IMR-90 (cell line): ENCODE measurements at regions not wholly inside any gene's neighbourhood (a gene's known extent, or its start where the extent isn't known, plus 50 kb on each side); places are given as distances from the start of the nearest gene placed in this dataset.
A peak's percentile ranks its signal among the peaks of the same experiment; 100 is the strongest.

Experiments
- ATAC-seq: fragments of 200-7000 bp; cut with Tn5 transposase; 2 replicates; pipeline ENCODE4 v1.9.1; 2020; ENCODE audit warnings: low read depth, mild to moderate bottlenecking, moderate library complexity
- BruUV-seq: library from RNA; stranded (reverse); fragments of 400-500 nt; replicated peaks from 2 replicates; lab custom pipeline; 2021; lab: Mats Ljungman, UMichigan
- CTCF ChIA-PET: fragments of 300-600 bp; formaldehyde crosslinking; extraction: SDS; loops from one replicate; lab custom pipeline; 2021; ENCODE audit warnings: antibody characterized with exemption; lab: Yijun Ruan, JAX
- POLR2A ChIA-PET: fragments of 300-600 bp; sonication (Branson Sonifier 250); formaldehyde crosslinking; loops from one replicate; lab custom pipeline; 2022; ENCODE audit warnings: antibody characterized with exemption; ENCODE audit not compliant: unreplicated experiment; lab: Charles Lee
- DNase-seq: peaks from one replicate; pipeline ENCODE4 v3.0.0; 2013
- H2AFZ ChIP-seq: replicated peaks from 2 replicates; pipeline ENCODE3; 2013; ENCODE audit warnings: low read length, mild to moderate bottlenecking; ENCODE audit not compliant: poor library complexity
- H2AK5ac ChIP-seq: 2 replicates; pipeline ENCODE4 v1.6.1; 2013; ENCODE audit warnings: low read depth, low read length, inconsistent platforms
- H2AK9ac ChIP-seq: replicated peaks from 2 replicates; pipeline ENCODE3; 2013; ENCODE audit warnings: mild to moderate bottlenecking, low read depth, low read length, moderate library complexity; ENCODE audit not compliant: poor library complexity
- H2BK120ac ChIP-seq: 2 replicates; pipeline ENCODE4 v1.6.1; 2013; ENCODE audit warnings: low read depth, low read length, inconsistent platforms
- H2BK15ac ChIP-seq: 3 replicates; pipeline ENCODE4 v1.6.1; 2013; ENCODE audit warnings: low read depth, low read length, inconsistent platforms
- H2BK20ac ChIP-seq: 2 replicates; pipeline ENCODE4 v1.6.1; 2013; ENCODE audit warnings: low read depth, mild to moderate bottlenecking, inconsistent platforms, low read length, moderate library complexity
- H2BK5ac ChIP-seq: 2 replicates; pipeline ENCODE4 v1.6.1; 2013; ENCODE audit warnings: mild to moderate bottlenecking, low read depth, low read length, inconsistent platforms; ENCODE audit not compliant: poor library complexity, severe bottlenecking
- H3K14ac ChIP-seq: replicated peaks from 2 replicates; pipeline ENCODE4 v1.6.1; 2013; ENCODE audit warnings: low read depth, low read length, inconsistent platforms
- H3K18ac ChIP-seq: 2 replicates; pipeline ENCODE4 v1.6.1; 2013; ENCODE audit warnings: low read depth, low read length, control low read depth
- H3K23ac ChIP-seq: 2 replicates; pipeline ENCODE4 v1.6.1; 2013; ENCODE audit warnings: low read depth, low read length, inconsistent platforms
- H3K27ac ChIP-seq: 2 replicates; pipeline ENCODE4 v1.5.1; 2013; ENCODE audit warnings: mild to moderate bottlenecking, control low read depth, low read length; ENCODE audit not compliant: insufficient read depth
- H3K27me3 ChIP-seq: 2 replicates; pipeline ENCODE4 v1.6.1; 2013; ENCODE audit warnings: low read length; ENCODE audit not compliant: control insufficient read depth, insufficient read depth
- H3K36me3 ChIP-seq: 2 replicates; pipeline ENCODE4 v1.6.1; 2013; ENCODE audit warnings: low read length, mixed read lengths; ENCODE audit not compliant: control insufficient read depth, insufficient read depth
- H3K4ac ChIP-seq: 2 replicates; pipeline ENCODE4 v1.6.1; 2013; ENCODE audit warnings: low read depth, low read length, inconsistent platforms
- H3K4me1 ChIP-seq: 2 replicates; pipeline ENCODE4 v1.6.1; 2013; ENCODE audit warnings: low read length, mixed read lengths; ENCODE audit not compliant: control insufficient read depth, insufficient read depth
- H3K4me2 ChIP-seq: 2 replicates; pipeline ENCODE4 v1.6.1; 2013; ENCODE audit warnings: low read depth, mild to moderate bottlenecking, control low read depth, low read length, moderate library complexity
- H3K4me3 ChIP-seq: 2 replicates; pipeline ENCODE4 v1.5.1; 2013; ENCODE audit warnings: low read depth, mild to moderate bottlenecking, control low read depth, low read length, moderate library complexity; ENCODE audit not compliant: insufficient read depth
- H3K56ac ChIP-seq: 2 replicates; pipeline ENCODE4 v1.6.1; 2013; ENCODE audit warnings: low read length, inconsistent platforms; ENCODE audit not compliant: insufficient read depth; ENCODE audit errors: extremely low read depth
- H3K79me1 ChIP-seq, 2 experiments: 2 replicates each; pipeline ENCODE4 v1.6.1; 2013; ENCODE audit warnings: low read length in 2 of 2, inconsistent platforms in 1 of 2, low read depth in 1 of 2
- H3K9ac ChIP-seq: 2 replicates; pipeline ENCODE4 v1.6.1; 2013; ENCODE audit warnings: low read depth, low read length, control low read depth
- H3K9me1 ChIP-seq: 2 replicates; pipeline ENCODE4 v1.6.1; 2013; ENCODE audit warnings: low read length, inconsistent platforms; ENCODE audit not compliant: insufficient read depth
- H3K9me3 ChIP-seq: 2 replicates; pipeline ENCODE4 v1.6.1; 2013; ENCODE audit warnings: low read length; ENCODE audit not compliant: control insufficient read depth, insufficient read depth
- H4K20me1 ChIP-seq: 2 replicates; pipeline ENCODE4 v1.6.1; 2013; ENCODE audit warnings: low read length, inconsistent platforms; ENCODE audit not compliant: insufficient read depth
- H4K5ac ChIP-seq: 2 replicates; pipeline ENCODE4 v1.6.1; 2013; ENCODE audit warnings: mild to moderate bottlenecking, low read depth, low read length, control low read depth
- H4K8ac ChIP-seq, 2 experiments: 2 replicates each; pipeline ENCODE4 v1.6.1; 2013; ENCODE audit warnings: low read depth in 2 of 2, low read length in 2 of 2, control low read depth in 1 of 2, inconsistent platforms in 1 of 2
- H4K91ac ChIP-seq: 2 replicates; pipeline ENCODE4 v1.6.1; 2013; ENCODE audit warnings: low read depth, low read length, inconsistent platforms; ENCODE audit not compliant: insufficient read depth
- ELK1 ChIP-seq: fragments of 150-350 bp; IDR thresholded peaks from 2 replicates; pipeline ENCODE4 v1.6.1; 2016; ENCODE audit warnings: low read depth, mild to moderate bottlenecking, low read length, moderate library complexity, borderline replicate concordance
- FOS ChIP-seq: fragments of 150-350 bp; IDR thresholded peaks from 2 replicates; pipeline ENCODE4 v1.6.1; 2016; ENCODE audit warnings: low read depth, low read length
- MXI1 ChIP-seq: IDR thresholded peaks from 2 replicates; pipeline ENCODE4 v1.6.1; 2012; ENCODE audit warnings: low read depth, mild to moderate bottlenecking, low read length, moderate library complexity, borderline replicate concordance
- POLR2A ChIP-seq: IDR thresholded peaks from 2 replicates; pipeline ENCODE4 v1.6.1; 2012; ENCODE audit warnings: mild to moderate bottlenecking, low read depth, low read length
- USF2 ChIP-seq: fragments of 150-350 bp; IDR thresholded peaks from 2 replicates; pipeline ENCODE4 v1.6.1; 2017; ENCODE audit warnings: mild to moderate bottlenecking, antibody characterized with exemption, low read length, low read depth
- WGBS, 2 experiments: methylation state at CpG; one replicate each; pipeline versions ENCODE4 v1.1.5 to v1.1.7; 2013; ENCODE audit warnings: missing lambda C conversion rate in 2 of 2; ENCODE audit not compliant: insufficient read length in 1 of 2; ENCODE audit errors: extremely low coverage in 2 of 2; 5-methylcytosine and 5-hydroxymethylcytosine counted together
- dilution Hi-C: fragments of 300-500 bp; cut with HindIII; formaldehyde crosslinking; loops from one replicate; pipeline ENCODE4 v1.14.3; 2018; ENCODE audit warnings: low sequenced_read_pairs; ENCODE audit not compliant: unreplicated experiment
- in situ Hi-C: fragments of 300-500 bp; cut with MboI; formaldehyde crosslinking; loops from 3 replicates; pipeline ENCODE4 v1.14.3; 2019; ENCODE audit warnings: low sequenced_read_pairs, inconsistent platforms, mixed read lengths
- intact Hi-C: fragments of 100-400 bp; cut with micrococcal nuclease; formaldehyde crosslinking; loops from 2 replicates; pipeline ENCODE4 v1.10.0; 2022

- H2BK15ac ChIP-seq: no peak overlapping the region
- no peaks in the 10 kb centered on the region for H3K9me1 ChIP-seq
- intact Hi-C loops (no loop called here), dilution Hi-C loops (no loop called here), in situ Hi-C loops (no loop called here)
- H3K18ac ChIP-seq: peak overlapping the region; percentile 67
- H3K36me3 ChIP-seq: no peaks in the 10 kb centered on the region
- no peak overlapping the region; the same call in 1 of the 2 replicates for H3K14ac ChIP-seq
- BruUV-seq: no TSS peak
- no peaks in the 10 kb centered on the region for H4K20me1 ChIP-seq
- peak overlapping the region; percentile 47; the same call in 1 of the 2 replicates for H2BK120ac ChIP-seq
- no peak overlapping the region for H3K4me3 ChIP-seq
- H4K8ac ChIP-seq: no peak overlapping the region
- H2AK5ac ChIP-seq: no peak overlapping the region; the same call in 1 of the 2 replicates
- 0 out of 2 replicates have a peak overlapping the region, but pooled peaks have one; percentile 8 for H3K4me2 ChIP-seq
- H3K27me3 ChIP-seq: no peaks in the 10 kb centered on the region
- no peak overlapping the region for H4K5ac ChIP-seq
- peak overlapping the region; percentile 76; the same call in 1 of the 2 replicates for H3K27ac ChIP-seq
- no peaks in the 10 kb centered on the region for H3K79me1 ChIP-seq
- no peak overlapping the region for H2AFZ ChIP-seq
- no peak overlapping the region for H4K91ac ChIP-seq
- CTCF ChIA-PET: no interaction called here
- H3K4ac ChIP-seq: no peak overlapping the region
- peak; percentile 61 for ATAC-seq
- peak overlapping the region; percentile 30; the same call in 1 of the 2 replicates for H3K56ac ChIP-seq
- no peak for TF ChIP-seq USF2
- no peak for TF ChIP-seq ELK1
- TF ChIP-seq FOS: no peak
- no peak for TF ChIP-seq POLR2A
- no peak for TF ChIP-seq MXI1
- H2AK9ac ChIP-seq: no peak overlapping the region
- H3K9ac ChIP-seq: no peak overlapping the region
- H3K9me3 ChIP-seq: no peaks in the 10 kb centered on the region
- DNase-seq: peak; percentile 19
- H2BK20ac ChIP-seq: peak overlapping the region; percentile 51; the same call in 1 of the 2 replicates
- H2BK5ac ChIP-seq: peak overlapping the region; percentile 91
- POLR2A ChIA-PET: no interaction called here
- H3K4me1 ChIP-seq: peaks cover 3% of the 10 kb centered on the region; the same call in 1 of the 2 replicates
- no CpG with 5 or more reads among the region's 3 CpGs for WGBS, 2 experiments
- H3K23ac ChIP-seq: no peak overlapping the region
Measured at GRCh38 chr11:23227078-23227445, 366.8 kb upstream of the CCDC179 start.
